H1 (cell line): ENCODE measurements at regions not wholly inside any gene's neighbourhood (a gene's known extent, or its start where the extent isn't known, plus 50 kb on each side); places are given as distances from the start of the nearest gene placed in this dataset.
"Not testable (repeated sequence)": the region's sequence is repeated elsewhere in the genome, so short reads cannot be mapped to it uniquely, and the experiment has no call there.

Experiments
- CTCF ChIA-PET: fragments of 300-600 bp; sonication (Branson Sonifier 250); formaldehyde crosslinking; loops from one replicate; lab custom pipeline; 2021; ENCODE audit not compliant: partially characterized antibody; lab: Charles Lee
- POLR2A ChIA-PET: fragments of 300-600 bp; sonication (Branson Sonifier 250); formaldehyde crosslinking; loops from one replicate; lab custom pipeline; 2021; ENCODE audit warnings: inconsistent platforms; ENCODE audit not compliant: partially characterized antibody; lab: Charles Lee
- DNase-seq, 2 experiments: peaks; one replicate each; pipeline versions ENCODE4 v3.0.0 to v3.0.0-alpha.2; 2010 to 2022; ENCODE audit warnings: low spot score in 2 of 2, low read depth in 1 of 2, mixed read lengths in 1 of 2
- FAIRE-seq: peaks from 2 replicates; lab custom pipeline; 2011; peaks lifted over from hg19 to GRCh38; lab: Jason Lieb, UNC
- H2AFZ ChIP-seq: 2 replicates; pipeline ENCODE4 v1.8.1; 2012; ENCODE audit warnings: low read length, inconsistent platforms
- H2AK5ac ChIP-seq: 2 replicates; pipeline ENCODE4 v1.6.1; 2013; ENCODE audit warnings: low read depth, low read length
- H2BK120ac ChIP-seq: replicated peaks from 2 replicates; pipeline ENCODE3; 2013; ENCODE audit warnings: low read depth, low read length, inconsistent platforms
- H2BK12ac ChIP-seq: 2 replicates; pipeline ENCODE4 v1.6.1; 2013; ENCODE audit warnings: low read depth, low read length
- H2BK15ac ChIP-seq: 2 replicates; pipeline ENCODE4 v1.6.1; 2013; ENCODE audit warnings: low read length
- H2BK20ac ChIP-seq: 2 replicates; pipeline ENCODE4 v1.6.1; 2013; ENCODE audit warnings: low read length
- H2BK5ac ChIP-seq: 2 replicates; pipeline ENCODE4 v1.6.1; 2013; ENCODE audit warnings: low read depth, low read length
- H3K14ac ChIP-seq: 2 replicates; pipeline ENCODE4 v1.6.1; 2013; ENCODE audit warnings: inconsistent platforms; ENCODE audit not compliant: insufficient read length
- H3K18ac ChIP-seq: 2 replicates; pipeline ENCODE4 v1.6.1; 2013; ENCODE audit warnings: low read length; ENCODE audit errors: extremely low read depth
- H3K23ac ChIP-seq: 2 replicates; pipeline ENCODE4 v1.6.1; 2013; ENCODE audit warnings: inconsistent platforms; ENCODE audit not compliant: insufficient read length
- H3K23me2 ChIP-seq: 2 replicates; pipeline ENCODE4 v1.6.1; 2013; ENCODE audit warnings: low read depth, low read length
- H3K27ac ChIP-seq: 2 replicates; pipeline ENCODE4 v1.6.1; 2011; ENCODE audit warnings: low read depth, low read length, inconsistent platforms
- H3K27me3 ChIP-seq, 4 experiments: replicated peaks in 1 of 4; 1 replicate in 1 of 4; 2 replicates in 3 of 4; pipeline versions ENCODE4 v1.6.1 to v1.8.1; 2011 to 2013; ENCODE audit warnings: low read length in 3 of 4, mild to moderate bottlenecking in 3 of 4, inconsistent platforms in 2 of 4, mixed read lengths in 2 of 4, moderate library complexity in 1 of 4; ENCODE audit not compliant: control insufficient read depth in 3 of 4, insufficient read depth in 3 of 4; ENCODE audit errors: extremely low read depth in 1 of 4
- H3K36me3 ChIP-seq, 4 experiments: 2 replicates each; pipeline versions ENCODE4 v1.6.1 to v1.8.1; 2011 to 2013; ENCODE audit warnings: mild to moderate bottlenecking in 4 of 4, low read length in 3 of 4, moderate library complexity in 2 of 4, control low read depth in 1 of 4, inconsistent platforms in 1 of 4; ENCODE audit not compliant: insufficient read depth in 4 of 4, control insufficient read depth in 2 of 4
- H3K4ac ChIP-seq: replicated peaks from 2 replicates; pipeline ENCODE3; 2013; ENCODE audit warnings: low read length, low read depth, mixed read lengths, inconsistent platforms; ENCODE audit not compliant: insufficient read length
- H3K4me1 ChIP-seq, 4 experiments: replicated peaks in 1 of 4; 1 replicate in 1 of 4; 2 replicates in 3 of 4; pipeline versions ENCODE4 v1.6.1 to v1.8.1; 2011 to 2013; ENCODE audit warnings: low read length in 3 of 4, inconsistent platforms in 2 of 4, mixed read lengths in 1 of 4; ENCODE audit not compliant: insufficient read depth in 4 of 4, control insufficient read depth in 3 of 4
- H3K4me2 ChIP-seq, 2 experiments: 2 replicates each; pipeline versions ENCODE4 v1.6.1 to v1.8.1; 2011 to 2013; ENCODE audit warnings: low read depth in 2 of 2, low read length in 2 of 2, control low read depth in 1 of 2, inconsistent platforms in 1 of 2, mild to moderate bottlenecking in 1 of 2; ENCODE audit not compliant: insufficient read depth in 1 of 2
- H3K4me3 ChIP-seq, 4 experiments: fragments of 200-600, 300-600 bp in 1 of 4; sonication (generic), shearing (Covaris generic), sonication (Bioruptor Twin) in 1 of 4; 2 replicates each; pipeline versions ENCODE4 v1.5.1 to v1.8.1; 2011 to 2016; ENCODE audit warnings: low read length in 4 of 4, low read depth in 3 of 4, control low read depth in 2 of 4, inconsistent platforms in 2 of 4, mild to moderate bottlenecking in 2 of 4, mixed read lengths in 1 of 4, moderate library complexity in 1 of 4; ENCODE audit not compliant: insufficient read depth in 2 of 4; ENCODE audit errors: extremely low read depth in 1 of 4
- H3K56ac ChIP-seq: replicated peaks from 2 replicates; pipeline ENCODE3; 2013; ENCODE audit warnings: low read depth, mild to moderate bottlenecking, mixed read lengths, low read length, inconsistent platforms; ENCODE audit not compliant: insufficient read length
- H3K79me1 ChIP-seq: 2 replicates; pipeline ENCODE4 v1.6.1; 2013; ENCODE audit warnings: low read depth, low read length, control low read depth
- H3K79me2 ChIP-seq, 2 experiments: 2 replicates each; pipeline versions ENCODE4 v1.6.1 to v1.8.1; 2012 to 2013; ENCODE audit warnings: low read length in 2 of 2, mild to moderate bottlenecking in 2 of 2, inconsistent platforms in 1 of 2; ENCODE audit not compliant: insufficient read depth in 2 of 2, control insufficient read depth in 1 of 2
- H3K9ac ChIP-seq, 4 experiments: replicated peaks in 1 of 4; 1 replicate in 1 of 4; 2 replicates in 3 of 4; pipeline versions ENCODE4 v1.6.1 to v1.8.1; 2011 to 2013; ENCODE audit warnings: low read depth in 3 of 4, low read length in 3 of 4, control low read depth in 2 of 4, mild to moderate bottlenecking in 2 of 4, moderate library complexity in 2 of 4, inconsistent platforms in 1 of 4; ENCODE audit errors: extremely low read depth in 1 of 4
- H3K9me3 ChIP-seq, 2 experiments: 2 replicates each; pipeline versions ENCODE4 v1.6.1 to v1.8.1; 2012 to 2013; ENCODE audit warnings: mild to moderate bottlenecking in 2 of 2, moderate library complexity in 2 of 2, control low read depth in 1 of 2, inconsistent platforms in 1 of 2, low read depth in 1 of 2, low read length in 1 of 2, mixed read lengths in 1 of 2; ENCODE audit not compliant: insufficient read depth in 2 of 2
- H4K20me1 ChIP-seq, 2 experiments: replicated peaks in 1 of 2; 2 replicates each; pipeline versions ENCODE3 to v1.8.1; 2011 to 2013; ENCODE audit warnings: inconsistent platforms in 2 of 2, low read length in 2 of 2, mild to moderate bottlenecking in 1 of 2; ENCODE audit not compliant: insufficient read depth in 2 of 2, control insufficient read depth in 1 of 2
- H4K5ac ChIP-seq: 2 replicates; pipeline ENCODE4 v1.6.1; 2013; ENCODE audit warnings: low read length, low read depth, mixed read lengths, inconsistent platforms; ENCODE audit not compliant: insufficient read length
- H4K8ac ChIP-seq: 2 replicates; pipeline ENCODE4 v1.8.0; 2013; ENCODE audit warnings: mild to moderate bottlenecking, moderate library complexity, low read length, inconsistent platforms; ENCODE audit not compliant: insufficient read depth; ENCODE audit errors: extremely low read depth
- H4K91ac ChIP-seq: replicated peaks from 2 replicates; pipeline ENCODE3; 2013; ENCODE audit warnings: low read length, mixed read lengths, inconsistent platforms; ENCODE audit not compliant: insufficient read length
- BACH1 ChIP-seq: IDR thresholded peaks from 2 replicates; pipeline ENCODE4 v1.6.1; 2012; ENCODE audit warnings: low read length, improper control_type of control experiment
- GTF2F1 ChIP-seq: IDR thresholded peaks from 2 replicates; pipeline ENCODE4 v1.6.1; 2012; ENCODE audit warnings: low read depth, low read length, improper control_type of control experiment, borderline replicate concordance
- POU5F1 ChIP-seq: IDR thresholded peaks from 2 replicates; pipeline ENCODE4 v1.6.1; 2011; ENCODE audit warnings: low read depth, mild to moderate bottlenecking, low read length, moderate library complexity
- SP1 ChIP-seq: IDR thresholded peaks from 2 replicates; pipeline ENCODE4 v1.6.1; 2011; ENCODE audit warnings: low read depth, low read length
- YY1 ChIP-seq: IDR thresholded peaks from 2 replicates; pipeline ENCODE4 v1.6.1; 2011; ENCODE audit warnings: low read depth, mild to moderate bottlenecking, low read length
- WGBS, 2 experiments: shearing (Covaris generic) in 1 of 2; methylation state at CpG; one replicate each; pipeline versions ENCODE4 v1.1.6 to v1.1.7; 2013 to 2015; ENCODE audit warnings: low lambda C conversion rate in 2 of 2, mixed read lengths in 2 of 2, inconsistent platforms in 1 of 2, low coverage in 1 of 2, missing lambda C conversion rate in 1 of 2; ENCODE audit not compliant: insufficient replicate concordance in 2 of 2, insufficient coverage in 1 of 2, insufficient read length in 1 of 2; ENCODE audit errors: extremely low coverage in 1 of 2, missing lambda C conversion rate in 1 of 2; 5-methylcytosine and 5-hydroxymethylcytosine counted together

DNA sequence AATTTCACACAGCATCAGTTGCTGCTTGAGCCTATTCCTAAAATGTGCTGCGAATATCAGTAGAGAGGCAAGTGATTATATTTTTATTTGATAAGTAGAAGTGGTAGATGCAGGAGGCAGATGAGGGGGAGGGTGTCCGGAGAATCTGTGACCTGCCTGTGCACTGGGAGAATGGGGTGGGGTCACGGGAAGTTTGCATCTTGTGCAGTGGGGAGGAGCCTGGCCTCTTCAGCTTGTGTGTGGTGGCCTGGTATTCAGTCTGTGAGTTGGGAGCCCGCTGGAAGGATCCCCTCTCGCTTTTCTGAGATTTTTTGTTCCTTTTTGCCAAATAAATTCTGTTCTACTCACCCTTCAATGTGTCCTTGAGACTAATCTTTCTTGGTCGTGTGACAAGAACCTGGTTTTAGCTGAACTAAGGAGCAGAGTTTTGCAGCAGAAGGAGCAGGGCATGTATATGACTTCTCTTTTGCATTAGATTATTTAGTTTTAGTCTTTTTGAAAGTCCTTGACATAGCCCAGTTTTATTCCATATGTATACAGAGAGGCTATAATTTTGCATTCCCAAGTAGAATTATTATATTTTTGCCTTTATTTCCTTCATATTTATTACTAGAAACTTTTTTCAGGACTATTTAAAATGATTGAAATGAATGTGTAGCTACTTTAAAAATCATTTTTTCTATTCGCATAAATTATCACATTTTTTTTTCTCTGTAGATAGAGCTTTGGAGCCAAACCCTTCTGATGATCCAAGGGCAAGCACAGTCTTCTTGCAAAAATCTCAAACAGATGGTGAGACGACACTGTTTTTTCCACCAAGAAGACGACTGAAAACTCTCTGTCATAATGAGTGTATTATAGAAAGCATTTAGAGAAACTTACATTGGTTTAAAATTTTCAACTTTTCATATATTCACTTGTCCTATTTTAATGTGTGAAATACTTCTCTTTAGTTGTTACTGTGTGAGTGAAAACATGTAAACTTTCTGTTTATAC, 1257.2 kb downstream of the UQCRFS1 start (continued):
- no peak for TF ChIP-seq YY1
- no peak for TF ChIP-seq BACH1
- no peak for TF ChIP-seq GTF2F1
- TF ChIP-seq SP1: no peak
- TF ChIP-seq POU5F1: no peak

GRCh38 chr19:27942607-27943006, 1270.3 kb downstream of the UQCRFS1 start:
- H4K8ac ChIP-seq, H2BK20ac ChIP-seq, H2AFZ ChIP-seq, H3K27me3 ChIP-seq, POLR2A ChIA-PET, H2BK120ac ChIP-seq, CTCF ChIA-PET, H4K20me1 ChIP-seq, H3K4me3 ChIP-seq, H3K14ac ChIP-seq, H3K9ac ChIP-seq, H2BK15ac ChIP-seq, H3K23me2 ChIP-seq, H3K4me1 ChIP-seq, H3K18ac ChIP-seq, H3K56ac ChIP-seq, H3K4ac ChIP-seq, H3K4me2 ChIP-seq, H3K79me1 ChIP-seq, DNase-seq, H3K36me3 ChIP-seq, H2BK12ac ChIP-seq, H2BK5ac ChIP-seq, H3K79me2 ChIP-seq, H3K23ac ChIP-seq, H4K91ac ChIP-seq, FAIRE-seq, H2AK5ac ChIP-seq, H4K5ac ChIP-seq, H3K27ac ChIP-seq: not testable (repeated sequence)
- H3K9me3 ChIP-seq: peaks cover 21 to 37% of the 10 kb centered on the region in 2 experiments; a peak in 3 of 4 replicates
- WGBS, 2 experiments: 86% methylated on average over 3 of the region's 4 CpGs; no CpG with 5 or more reads in 1 of the 2 experiments
